ENCODE measurements at regions not wholly inside any gene's neighbourhood (a gene's known extent, or its start where the extent isn't known, plus 50 kb on each side); places are given as distances from the start of the nearest gene placed in this dataset.

- Histone ChIP-seq H2AFZ (no peak overlapping the region), H3K4me2 (ENCODE audit: low read length) (no peak overlapping the region), H3K36me3 (ENCODE audit: control insufficient read depth, insufficient read depth, low read length) (no peaks in the 10 kb centered on the region), H3K27ac (no peak overlapping the region), H3K9me3 (ENCODE audit: control insufficient read depth, low read length) (no peaks in the 10 kb centered on the region), H3K9ac (no peak overlapping the region), H3K4me1 (peaks cover 5% of the 10 kb centered on the region), H3K27me3 (ENCODE audit: control insufficient read depth, insufficient read depth, low read length) (no peaks in the 10 kb centered on the region), H3K4me3 (ENCODE audit: low read depth, low read length) (no peak overlapping the region), H3K79me2 (no peaks in the 10 kb centered on the region)
- TF ChIP-seq, protein P1, sequence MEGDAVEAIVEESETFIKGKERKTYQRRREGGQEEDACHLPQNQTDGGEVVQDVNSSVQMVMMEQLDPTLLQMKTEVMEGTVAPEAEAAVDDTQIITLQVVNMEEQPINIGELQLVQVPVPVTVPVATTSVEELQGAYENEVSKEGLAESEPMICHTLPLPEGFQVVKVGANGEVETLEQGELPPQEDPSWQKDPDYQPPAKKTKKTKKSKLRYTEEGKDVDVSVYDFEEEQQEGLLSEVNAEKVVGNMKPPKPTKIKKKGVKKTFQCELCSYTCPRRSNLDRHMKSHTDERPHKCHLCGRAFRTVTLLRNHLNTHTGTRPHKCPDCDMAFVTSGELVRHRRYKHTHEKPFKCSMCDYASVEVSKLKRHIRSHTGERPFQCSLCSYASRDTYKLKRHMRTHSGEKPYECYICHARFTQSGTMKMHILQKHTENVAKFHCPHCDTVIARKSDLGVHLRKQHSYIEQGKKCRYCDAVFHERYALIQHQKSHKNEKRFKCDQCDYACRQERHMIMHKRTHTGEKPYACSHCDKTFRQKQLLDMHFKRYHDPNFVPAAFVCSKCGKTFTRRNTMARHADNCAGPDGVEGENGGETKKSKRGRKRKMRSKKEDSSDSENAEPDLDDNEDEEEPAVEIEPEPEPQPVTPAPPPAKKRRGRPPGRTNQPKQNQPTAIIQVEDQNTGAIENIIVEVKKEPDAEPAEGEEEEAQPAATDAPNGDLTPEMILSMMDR (IDR thresholded peaks at IDR 0.05), result no peak
These were observed 619.0 kb upstream of the AGTR1 start for GRCh38 chr3:148078658-148079057.

- Histone ChIP-seq H3K36me3 (ENCODE audit: control insufficient read depth, insufficient read depth, low read length) (no peaks in the 10 kb centered on the region), H3K9me3 (ENCODE audit: control insufficient read depth, low read length) (no peaks in the 10 kb centered on the region), H3K27me3 (ENCODE audit: control insufficient read depth, insufficient read depth, low read length) (no peaks in the 10 kb centered on the region), H3K4me2 (ENCODE audit: low read length) (no peak overlapping the region), H3K4me1 (peaks cover 5% of the 10 kb centered on the region), H3K27ac (no peak overlapping the region), H3K4me3 (ENCODE audit: low read depth, low read length) (no peak overlapping the region), H3K9ac (no peak overlapping the region), H3K79me2 (no peaks in the 10 kb centered on the region), H2AFZ (no peak overlapping the region)
- TF ChIP-seq, protein P1 (IDR thresholded peaks at IDR 0.05), result no peak
These were observed 618.3 kb upstream of the AGTR1 start for GRCh38 chr3:148079370-148079769.

GRCh38 chr3:148081926-148082325, 615.8 kb upstream of the AGTR1 start:
- Histone ChIP-seq H3K27me3 (ENCODE audit: control insufficient read depth, insufficient read depth, low read length) (no peaks in the 10 kb centered on the region), H3K4me2 (ENCODE audit: low read length) (no peak overlapping the region), H3K9ac (no peak overlapping the region), H3K9me3 (ENCODE audit: control insufficient read depth, low read length) (no peaks in the 10 kb centered on the region), H3K79me2 (no peaks in the 10 kb centered on the region), H3K27ac (no peak overlapping the region), H3K36me3 (ENCODE audit: control insufficient read depth, insufficient read depth, low read length) (no peaks in the 10 kb centered on the region), H2AFZ (no peak overlapping the region), H3K4me3 (ENCODE audit: low read depth, low read length) (no peak overlapping the region), H3K4me1 (no peaks in the 10 kb centered on the region)
- TF ChIP-seq, protein P1 (IDR thresholded peaks at IDR 0.05), result no peak

GRCh38 chr3:148082506-148083280, 615.0 kb upstream of the AGTR1 start:
- H3K79me2 ChIP-seq, result no peaks in the 10 kb centered on the region
- no peaks in the 10 kb centered on the region for H3K9me3 ChIP-seq (ENCODE audit: control insufficient read depth, low read length)
- no peak overlapping the region for H3K4me3 ChIP-seq (ENCODE audit: low read depth, low read length)

More at GRCh38 chr3:148082506-148083280, 615.0 kb upstream of the AGTR1 start:
- TF ChIP-seq, protein P1 (IDR thresholded peaks at IDR 0.05), result no peak
- H3K27ac ChIP-seq, result no peak overlapping the region
- no peak overlapping the region for H2AFZ ChIP-seq
- no peak overlapping the region for H3K4me2 ChIP-seq (ENCODE audit: low read length)
- H3K27me3 ChIP-seq (ENCODE audit: control insufficient read depth, insufficient read depth, low read length), result no peaks in the 10 kb centered on the region
- no peak overlapping the region for H3K9ac ChIP-seq
- H3K36me3 ChIP-seq (ENCODE audit: control insufficient read depth, insufficient read depth, low read length), result no peaks in the 10 kb centered on the region
- no peaks in the 10 kb centered on the region for H3K4me1 ChIP-seq

All from parathyroid adenoma (tissue), 2 donors.